ENCODE measurements at regions not wholly inside any gene's neighbourhood (a gene's known extent, or its start where the extent isn't known, plus 50 kb on each side); places are given as distances from the start of the nearest gene placed in this dataset.
A peak's percentile ranks its signal among the peaks of the same experiment; 100 is the strongest.
"Not testable (repeated sequence)": the region's sequence is repeated elsewhere in the genome, so short reads cannot be mapped to it uniquely, and the experiment has no call there.

DNA sequence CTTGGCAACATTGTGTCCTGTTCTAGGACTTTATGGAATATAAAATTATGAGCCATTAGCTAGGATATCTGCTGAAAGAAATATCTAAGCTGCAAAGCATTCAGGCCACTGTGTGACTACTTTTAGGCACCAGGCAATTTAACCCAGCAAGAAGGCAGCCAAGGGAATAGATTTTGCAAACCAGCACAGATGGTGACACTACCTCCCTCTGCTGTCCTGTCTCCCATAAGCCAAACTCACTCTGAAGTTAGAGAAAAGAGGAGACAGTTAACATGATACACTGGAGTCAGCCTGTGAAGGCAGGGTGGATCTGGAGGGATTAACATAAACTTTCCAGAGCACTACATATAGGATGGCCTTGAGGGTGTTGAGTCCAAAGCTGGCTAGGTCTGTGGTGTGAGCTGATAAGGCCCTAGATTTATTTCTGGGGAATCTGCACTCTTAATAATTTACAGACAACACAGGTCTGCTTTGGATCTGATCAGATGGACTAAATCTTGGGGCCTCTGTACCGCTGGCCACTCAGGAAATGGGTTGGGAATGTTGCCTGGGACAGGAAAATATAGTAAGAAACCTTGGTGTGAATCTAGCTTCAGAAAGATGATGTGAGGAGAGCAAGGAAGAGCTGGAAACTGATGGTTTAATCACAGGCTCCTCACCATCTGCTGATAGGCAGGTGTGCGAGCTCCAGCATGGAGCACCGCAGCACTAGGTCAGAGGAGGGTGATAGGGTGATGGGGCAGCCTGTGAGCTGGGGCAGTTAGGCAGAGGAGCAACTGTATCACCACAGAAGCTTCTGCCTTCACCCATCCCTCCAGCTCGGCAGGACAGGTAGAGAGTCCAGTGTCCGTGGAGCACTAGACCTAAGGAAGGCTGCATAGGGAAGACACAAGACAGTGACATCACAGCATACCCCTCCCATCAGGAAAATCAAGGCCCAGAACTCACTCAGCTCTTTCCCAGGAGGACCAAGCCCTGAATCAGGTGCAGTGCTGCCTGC, 229.9 kb upstream of the PRSS1 start:
- no peaks in the 10 kb centered on the region for H3K9me3 Mint-ChIP-seq
- no peak overlapping the region for H3K27ac Mint-ChIP-seq
- H3K27me3 Mint-ChIP-seq (ENCODE audit: insufficient read depth) = peaks cover 13% of the 10 kb centered on the region
- no peaks in the 10 kb centered on the region for H3K36me3 Mint-ChIP-seq (ENCODE audit: low read depth)
- H3K4me1 Mint-ChIP-seq (ENCODE audit: low read depth) = peaks cover 14% of the 10 kb centered on the region
- no peak overlapping the region for H3K4me3 Mint-ChIP-seq
- TF ChIP-seq, protein P1, sequence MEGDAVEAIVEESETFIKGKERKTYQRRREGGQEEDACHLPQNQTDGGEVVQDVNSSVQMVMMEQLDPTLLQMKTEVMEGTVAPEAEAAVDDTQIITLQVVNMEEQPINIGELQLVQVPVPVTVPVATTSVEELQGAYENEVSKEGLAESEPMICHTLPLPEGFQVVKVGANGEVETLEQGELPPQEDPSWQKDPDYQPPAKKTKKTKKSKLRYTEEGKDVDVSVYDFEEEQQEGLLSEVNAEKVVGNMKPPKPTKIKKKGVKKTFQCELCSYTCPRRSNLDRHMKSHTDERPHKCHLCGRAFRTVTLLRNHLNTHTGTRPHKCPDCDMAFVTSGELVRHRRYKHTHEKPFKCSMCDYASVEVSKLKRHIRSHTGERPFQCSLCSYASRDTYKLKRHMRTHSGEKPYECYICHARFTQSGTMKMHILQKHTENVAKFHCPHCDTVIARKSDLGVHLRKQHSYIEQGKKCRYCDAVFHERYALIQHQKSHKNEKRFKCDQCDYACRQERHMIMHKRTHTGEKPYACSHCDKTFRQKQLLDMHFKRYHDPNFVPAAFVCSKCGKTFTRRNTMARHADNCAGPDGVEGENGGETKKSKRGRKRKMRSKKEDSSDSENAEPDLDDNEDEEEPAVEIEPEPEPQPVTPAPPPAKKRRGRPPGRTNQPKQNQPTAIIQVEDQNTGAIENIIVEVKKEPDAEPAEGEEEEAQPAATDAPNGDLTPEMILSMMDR (IDR thresholded peaks at IDR 0.05) = peak; percentile 32; the same call in 1 of the 2 replicates
- DNase-seq = peak; percentile 23

DNA sequence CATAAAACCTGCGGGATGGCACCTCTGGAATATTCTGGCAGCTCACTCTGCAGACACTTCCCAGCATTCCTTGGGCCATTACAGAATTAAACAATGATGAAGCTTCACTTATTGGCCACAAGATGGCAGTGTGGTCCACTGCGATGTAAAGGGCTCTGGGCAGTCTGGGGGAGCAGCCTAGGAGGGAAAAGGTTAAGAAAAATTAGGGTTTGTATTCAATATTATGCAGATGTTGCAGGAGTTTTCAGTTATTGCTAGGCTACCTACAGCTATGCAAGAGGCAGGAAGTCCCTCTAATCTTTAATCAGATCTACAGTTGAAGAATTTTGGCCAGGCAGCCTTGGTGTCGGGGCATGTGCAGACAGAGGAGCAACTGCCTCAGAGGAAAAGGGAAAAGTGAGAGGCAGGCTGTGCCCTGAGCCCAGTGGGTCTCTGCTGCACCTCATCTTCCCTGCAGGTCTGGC, 233.2 kb upstream of the PRSS1 start:
- TF ChIP-seq, protein P1 (IDR thresholded peaks at IDR 0.05) = peak; percentile 94
- Mint-ChIP-seq H3K36me3 (ENCODE audit: low read depth) (no peaks in the 10 kb centered on the region), H3K27me3 (ENCODE audit: insufficient read depth) (peaks cover 10% of the 10 kb centered on the region), H3K4me3 (no peak overlapping the region), H3K27ac (no peak overlapping the region), H3K9me3 (no peaks in the 10 kb centered on the region), H3K4me1 (ENCODE audit: low read depth) (peaks cover 30% of the 10 kb centered on the region)
- DNase-seq = peak; percentile 56

DNA sequence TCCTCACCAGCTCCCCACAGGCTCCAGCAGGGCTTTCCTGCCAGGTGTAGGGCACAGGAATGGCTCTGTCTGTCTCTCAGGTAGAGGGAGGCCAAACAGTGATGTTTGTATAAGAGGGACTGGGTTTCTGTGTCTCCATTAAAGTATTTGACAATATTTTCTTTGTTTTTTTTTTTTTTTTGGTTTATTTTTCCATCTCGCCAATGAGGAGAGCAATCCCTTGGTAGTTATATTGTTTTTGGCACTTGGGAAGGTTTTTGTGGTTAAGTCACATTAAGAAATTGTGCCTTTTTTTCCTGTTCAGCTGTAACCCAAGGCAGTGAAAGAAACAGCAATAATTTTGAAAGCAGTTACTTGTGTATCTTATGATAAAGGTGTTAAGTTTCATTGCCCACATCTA, 234.6 kb upstream of the PRSS1 start:
- not testable (repeated sequence) for H3K4me3 Mint-ChIP-seq; H3K27ac Mint-ChIP-seq; DNase-seq; H3K36me3 Mint-ChIP-seq (ENCODE audit: low read depth); H3K9me3 Mint-ChIP-seq
- peaks cover 30% of the 10 kb centered on the region for H3K4me1 Mint-ChIP-seq (ENCODE audit: low read depth)
- peaks cover 14% of the 10 kb centered on the region for H3K27me3 Mint-ChIP-seq (ENCODE audit: insufficient read depth)

DNA sequence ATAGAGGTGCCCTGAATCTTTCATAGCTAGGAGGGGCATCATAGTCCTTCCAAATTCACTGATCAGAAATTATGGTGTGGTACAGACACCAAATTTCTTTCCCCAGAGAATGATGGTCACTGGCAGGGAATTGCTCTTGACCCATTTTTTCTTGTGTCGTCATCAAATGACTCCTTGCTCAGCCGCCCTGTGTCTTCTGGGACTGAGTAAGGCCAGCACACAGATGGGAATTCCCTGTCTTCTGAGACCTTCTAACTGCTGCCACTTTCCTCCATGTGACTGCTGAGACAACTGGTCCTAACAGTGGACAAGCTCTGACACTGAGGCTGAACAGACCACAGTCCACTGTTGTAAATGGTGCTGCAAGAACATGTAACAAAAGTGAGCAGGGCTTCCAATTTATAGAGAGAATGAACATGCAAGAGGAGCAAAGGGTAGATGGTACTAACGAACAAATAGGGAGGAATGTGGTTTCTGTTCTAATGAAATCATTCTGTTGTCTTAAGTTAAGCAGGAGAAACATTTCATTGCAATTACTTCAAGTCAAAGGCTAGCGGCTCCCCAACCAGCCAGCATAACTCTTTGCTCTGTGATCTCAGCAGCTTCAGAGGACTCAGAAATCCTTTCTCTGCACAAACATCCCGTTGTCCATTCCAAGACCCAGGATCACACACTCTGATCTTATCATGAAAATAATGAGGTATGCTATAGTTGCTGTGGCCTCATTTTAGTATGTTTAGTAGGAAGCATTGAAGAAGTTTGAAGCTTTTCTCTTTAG, 235.9 kb upstream of the PRSS1 start:
- DNase-seq = peak; percentile 72
- TF ChIP-seq, protein P1 (IDR thresholded peaks at IDR 0.05) = no peak
- H3K36me3 Mint-ChIP-seq (ENCODE audit: low read depth) = no peaks in the 10 kb centered on the region
- no peaks in the 10 kb centered on the region for H3K9me3 Mint-ChIP-seq
- H3K27ac Mint-ChIP-seq = peak overlapping the region; percentile 48; the same call in 1 of the 2 replicates
- no peak overlapping the region; the same call in 1 of the 2 replicates for H3K4me3 Mint-ChIP-seq
- peaks cover 30% of the 10 kb centered on the region for H3K4me1 Mint-ChIP-seq (ENCODE audit: low read depth)
- H3K27me3 Mint-ChIP-seq (ENCODE audit: insufficient read depth) = peaks cover 21% of the 10 kb centered on the region

DNA sequence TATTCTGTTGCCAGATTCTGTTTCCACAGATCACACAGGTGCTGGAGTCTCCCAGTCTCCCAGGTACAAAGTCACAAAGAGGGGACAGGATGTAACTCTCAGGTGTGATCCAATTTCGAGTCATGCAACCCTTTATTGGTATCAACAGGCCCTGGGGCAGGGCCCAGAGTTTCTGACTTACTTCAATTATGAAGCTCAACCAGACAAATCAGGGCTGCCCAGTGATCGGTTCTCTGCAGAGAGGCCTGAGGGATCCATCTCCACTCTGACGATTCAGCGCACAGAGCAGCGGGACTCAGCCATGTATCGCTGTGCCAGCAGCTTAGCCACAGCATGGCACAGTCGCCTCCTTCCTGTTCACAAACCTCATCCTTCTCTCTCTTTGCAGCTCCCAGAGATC, 237.5 kb upstream of the PRSS1 start:
- H3K9me3 Mint-ChIP-seq = no peaks in the 10 kb centered on the region
- H3K36me3 Mint-ChIP-seq (ENCODE audit: low read depth) = no peaks in the 10 kb centered on the region
- peaks cover 26% of the 10 kb centered on the region for H3K27me3 Mint-ChIP-seq (ENCODE audit: insufficient read depth)
- H3K27ac Mint-ChIP-seq = no peak overlapping the region
- DNase-seq = no peak
- peaks cover 30% of the 10 kb centered on the region for H3K4me1 Mint-ChIP-seq (ENCODE audit: low read depth)
- TF ChIP-seq, protein P1 (IDR thresholded peaks at IDR 0.05) = no peak
- H3K4me3 Mint-ChIP-seq = no peak overlapping the region
